GM12865 (cell line): ENCODE measurements at regions not wholly inside any gene's neighbourhood (a gene's known extent, or its start where the extent isn't known, plus 50 kb on each side); places are given as distances from the start of the nearest gene placed in this dataset.

Experiments used
- DNase-seq: peaks from one replicate; pipeline ENCODE4 v3.0.0; 2010; ENCODE audit warnings: low read depth
- H3K4me3 ChIP-seq: 2 replicates; pipeline ENCODE4 v1.5.1; 2011; ENCODE audit warnings: mild to moderate bottlenecking, low read depth, low read length, control low read depth
- TF ChIP-seq, protein P1 (sequence below): IDR thresholded peaks from 2 replicates; pipeline ENCODE4 v1.5.1; 2011; ENCODE audit warnings: low read length, control low read depth, low read depth, inconsistent platforms; ENCODE audit not compliant: insufficient read depth; ENCODE audit errors: missing control alignments

DNA sequence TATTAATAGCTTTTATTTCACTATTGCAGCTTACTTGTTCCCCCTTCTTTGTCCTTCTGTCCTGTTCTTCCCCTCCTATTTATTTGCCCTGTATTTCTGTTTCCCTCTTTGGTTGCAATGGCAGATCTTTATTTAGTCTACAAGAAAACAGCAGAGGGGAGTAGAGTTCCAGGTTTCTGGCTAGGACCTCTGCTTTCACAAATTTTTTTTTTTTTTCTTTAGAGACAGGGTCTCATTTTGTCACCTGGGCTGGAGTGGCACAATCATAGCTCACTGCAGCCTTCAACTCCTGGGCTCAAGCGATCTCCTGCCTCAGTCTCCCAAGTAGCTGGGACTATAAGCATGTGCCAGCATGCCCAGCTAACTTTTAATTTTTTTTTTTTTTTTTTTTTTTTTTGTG is 188.1 kb upstream of the SPRED2 start:
- H3K4me3 ChIP-seq, result no peak overlapping the region
- DNase-seq, result no peak
- TF ChIP-seq, protein P1, sequence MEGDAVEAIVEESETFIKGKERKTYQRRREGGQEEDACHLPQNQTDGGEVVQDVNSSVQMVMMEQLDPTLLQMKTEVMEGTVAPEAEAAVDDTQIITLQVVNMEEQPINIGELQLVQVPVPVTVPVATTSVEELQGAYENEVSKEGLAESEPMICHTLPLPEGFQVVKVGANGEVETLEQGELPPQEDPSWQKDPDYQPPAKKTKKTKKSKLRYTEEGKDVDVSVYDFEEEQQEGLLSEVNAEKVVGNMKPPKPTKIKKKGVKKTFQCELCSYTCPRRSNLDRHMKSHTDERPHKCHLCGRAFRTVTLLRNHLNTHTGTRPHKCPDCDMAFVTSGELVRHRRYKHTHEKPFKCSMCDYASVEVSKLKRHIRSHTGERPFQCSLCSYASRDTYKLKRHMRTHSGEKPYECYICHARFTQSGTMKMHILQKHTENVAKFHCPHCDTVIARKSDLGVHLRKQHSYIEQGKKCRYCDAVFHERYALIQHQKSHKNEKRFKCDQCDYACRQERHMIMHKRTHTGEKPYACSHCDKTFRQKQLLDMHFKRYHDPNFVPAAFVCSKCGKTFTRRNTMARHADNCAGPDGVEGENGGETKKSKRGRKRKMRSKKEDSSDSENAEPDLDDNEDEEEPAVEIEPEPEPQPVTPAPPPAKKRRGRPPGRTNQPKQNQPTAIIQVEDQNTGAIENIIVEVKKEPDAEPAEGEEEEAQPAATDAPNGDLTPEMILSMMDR, result no peak

DNA sequence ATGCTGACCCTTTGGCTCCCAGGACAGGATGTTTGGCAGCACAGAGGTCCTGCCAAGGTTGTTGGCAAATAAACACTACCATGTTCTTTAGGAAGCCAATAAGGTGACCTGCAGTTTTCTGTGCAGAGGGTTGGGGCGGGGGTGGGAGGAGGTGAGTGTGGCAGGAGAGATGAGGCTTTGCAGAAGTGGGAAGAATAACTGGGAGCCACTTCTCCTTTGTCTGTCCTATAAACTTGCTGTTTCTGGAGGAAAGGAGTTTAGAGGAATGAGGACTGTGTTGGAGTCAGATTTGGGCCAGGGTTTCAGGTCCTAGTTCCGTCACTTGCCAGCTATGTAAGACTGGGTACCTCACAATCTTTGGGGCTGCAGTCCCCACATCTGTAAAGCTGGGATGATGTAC is 187.6 kb upstream of the SPRED2 start:
- DNase-seq, result no peak
- TF ChIP-seq, protein P1, result no peak
- H3K4me3 ChIP-seq, result no peak overlapping the region

DNA sequence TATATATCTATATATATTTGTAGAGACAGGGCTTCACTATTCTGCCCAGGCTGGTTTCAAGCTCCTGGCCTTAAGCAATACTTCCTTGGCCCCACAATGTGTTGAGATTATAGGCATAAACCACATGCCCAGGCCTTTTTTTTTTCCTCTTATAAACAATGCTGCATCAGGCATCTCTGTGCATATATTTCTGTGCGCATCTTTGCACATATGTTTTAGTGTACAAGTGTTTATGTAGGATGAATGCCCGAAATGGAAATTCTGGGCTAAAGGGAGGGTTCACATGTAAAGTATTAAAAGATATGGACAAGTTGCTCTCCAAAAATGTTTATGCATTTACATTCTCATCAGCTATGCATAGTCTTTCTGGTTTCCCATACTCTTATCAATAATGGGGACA is 183.2 kb upstream of the SPRED2 start:
- H3K4me3 ChIP-seq, result no peak overlapping the region
- no peak for DNase-seq
- TF ChIP-seq, protein P1, result no peak

DNA sequence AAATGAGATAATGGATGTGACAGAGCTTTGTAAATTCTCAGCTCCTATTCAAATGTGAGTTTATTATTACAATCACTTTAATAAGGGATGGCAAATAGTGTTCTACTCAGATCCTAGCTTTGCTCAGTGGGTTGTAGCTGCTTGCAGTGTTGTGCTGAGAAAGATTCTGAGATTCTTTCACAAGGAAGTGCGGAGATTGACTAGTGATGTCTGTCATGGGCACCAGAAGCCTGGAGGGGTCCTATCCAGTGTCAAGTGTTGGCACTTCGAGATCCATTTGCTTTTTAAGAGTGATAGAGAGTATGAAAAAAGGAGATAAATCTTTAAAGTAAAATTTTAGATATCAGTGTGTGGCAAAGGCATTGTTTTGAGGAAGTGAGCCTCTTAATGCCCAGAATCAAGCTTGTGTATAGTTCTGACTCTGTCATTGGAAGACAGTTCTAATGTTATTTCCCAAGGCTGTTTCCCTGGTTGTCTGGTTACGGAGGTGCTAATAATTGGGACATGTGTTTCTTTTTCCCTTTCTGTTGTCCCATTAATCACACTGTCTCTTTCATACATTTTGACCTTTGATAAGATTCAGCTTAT is 181.7 kb upstream of the SPRED2 start:
- TF ChIP-seq, protein P1, result no peak
- no peak for DNase-seq
- H3K4me3 ChIP-seq, result no peak overlapping the region

DNA sequence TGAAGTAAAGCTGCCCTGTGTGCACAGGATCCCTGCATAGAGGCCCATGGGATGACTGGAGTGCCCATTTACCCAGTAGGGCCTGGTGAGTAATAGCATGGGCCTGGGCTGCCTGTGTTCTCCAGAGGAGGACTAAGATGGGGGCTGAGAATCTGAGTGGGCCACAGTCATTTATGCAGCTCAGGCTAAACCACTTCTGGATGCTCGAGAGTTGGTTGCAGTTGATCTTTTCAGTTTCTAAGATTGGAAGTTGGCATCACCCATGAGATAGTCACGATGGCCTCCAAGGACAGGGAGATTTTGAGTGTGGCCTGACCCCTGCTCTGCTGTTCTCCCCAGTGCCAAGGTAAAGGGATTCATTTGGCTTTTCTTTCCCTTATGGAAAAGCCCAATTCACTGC is 179.1 kb upstream of the SPRED2 start:
- TF ChIP-seq, protein P1, result no peak
- no peak for DNase-seq
- H3K4me3 ChIP-seq, result no peak overlapping the region

DNA sequence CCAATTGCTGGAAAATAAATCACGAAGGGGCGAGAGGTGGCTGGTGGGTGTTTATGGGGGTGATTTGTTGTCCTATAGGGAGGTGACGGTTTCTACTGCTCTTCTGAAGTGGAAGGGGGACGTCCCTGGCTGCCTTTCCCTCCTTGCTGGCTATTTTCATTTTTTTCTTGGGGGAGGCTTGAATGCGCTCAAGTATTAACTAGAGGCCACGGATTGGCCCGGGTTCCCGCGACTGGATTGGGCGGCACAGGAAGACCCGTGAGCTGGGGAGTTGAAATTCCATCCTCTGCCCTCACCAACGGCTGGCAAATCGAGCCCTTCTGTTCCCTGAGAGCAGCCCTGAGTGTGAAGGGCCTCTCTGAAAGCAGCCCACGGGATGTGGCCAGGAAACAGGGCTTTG is 176.5 kb upstream of the SPRED2 start:
- TF ChIP-seq, protein P1, result no peak
- no peak for DNase-seq
- no peak overlapping the region for H3K4me3 ChIP-seq

DNA sequence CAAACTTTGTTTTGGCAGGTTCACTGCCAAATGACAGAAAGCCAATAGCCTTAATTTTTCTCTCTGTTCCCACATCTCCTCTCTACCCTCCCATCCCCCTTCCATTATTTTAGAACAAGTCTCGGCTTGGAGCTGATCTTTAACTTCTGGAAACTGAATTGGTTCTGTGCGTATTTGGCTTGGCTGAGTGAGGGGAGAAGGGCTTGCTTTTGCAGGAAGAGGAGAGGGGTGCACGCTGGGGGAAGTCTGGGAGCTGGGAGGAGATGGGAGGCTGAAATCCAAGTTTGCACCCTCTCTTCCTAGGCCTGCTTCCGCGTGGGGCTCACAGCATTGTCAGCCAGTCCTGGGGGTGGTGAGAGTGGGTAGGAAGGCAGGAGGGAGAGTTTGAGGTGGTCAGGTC is 176.1 kb upstream of the SPRED2 start:
- H3K4me3 ChIP-seq, result no peak overlapping the region
- DNase-seq, result no peak
- TF ChIP-seq, protein P1, result no peak
